SK-N-SH treated with all-trans-retinoic acid at 6 μM for 48 hours (cell line): ENCODE measurements at regions not wholly inside any gene's neighbourhood (a gene's known extent, or its start where the extent isn't known, plus 50 kb on each side); places are given as distances from the start of the nearest gene placed in this dataset.

Source experiments
- ATAC-seq: fragments of 200-7000 bp; cut with Tn5 transposase; 3 replicates; pipeline ENCODE4 v1.9.1; 2020; ENCODE audit warnings: mild to moderate bottlenecking, moderate library complexity
- ARNTL ChIP-seq: fragments of 450-650 bp; formaldehyde crosslinking; IDR thresholded peaks from 2 replicates; pipeline ENCODE4 v1.5.0; 2020; ENCODE audit warnings: low read depth, mild to moderate bottlenecking, moderate library complexity, borderline replicate concordance
- BACH2 ChIP-seq: fragments of 250-450 bp; sonication (Bioruptor Pico); IDR thresholded peaks from 2 replicates; pipeline ENCODE4 v1.9.0; 2021; ENCODE audit warnings: mild to moderate bottlenecking, borderline replicate concordance
- CREB5 ChIP-seq: fragments of 250-450 bp; sonication (Bioruptor Pico); IDR thresholded peaks from 2 replicates; pipeline ENCODE4 v1.5.1; 2020; ENCODE audit warnings: low read depth, mild to moderate bottlenecking, moderate library complexity
- CSDC2 ChIP-seq: fragments of 250-450 bp; sonication (Bioruptor Pico); IDR thresholded peaks from 2 replicates; pipeline ENCODE4 v1.5.0; 2020; ENCODE audit warnings: mild to moderate bottlenecking, moderate library complexity
- CSRNP3 ChIP-seq: fragments of 250-450 bp; sonication (Bioruptor Pico); IDR thresholded peaks from 2 replicates; pipeline ENCODE4 v1.5.1; 2021; ENCODE audit warnings: mild to moderate bottlenecking, moderate library complexity
- ESRRG ChIP-seq: fragments of 250-450 bp; sonication (Bioruptor Pico); IDR thresholded peaks from 2 replicates; pipeline ENCODE4 v1.6.1; 2021; ENCODE audit warnings: mild to moderate bottlenecking
- GLIS3 ChIP-seq: fragments of 250-450 bp; sonication (Bioruptor Pico); IDR thresholded peaks from 2 replicates; pipeline ENCODE4 v1.5.0; 2020; ENCODE audit warnings: mild to moderate bottlenecking, moderate library complexity
- ISL1 ChIP-seq: fragments of 250-450 bp; sonication (Bioruptor Pico); IDR thresholded peaks from 2 replicates; pipeline ENCODE4 v2.1.2; 2022; ENCODE audit warnings: mild to moderate bottlenecking, moderate library complexity
- OSR1 ChIP-seq: fragments of 250-450 bp; sonication (Bioruptor Pico); IDR thresholded peaks from 2 replicates; pipeline ENCODE4 v1.8.0; 2022; ENCODE audit warnings: moderate library complexity, mild to moderate bottlenecking, inconsistent platforms
- PATZ1 ChIP-seq: fragments of 250-450 bp; sonication (Bioruptor Pico); IDR thresholded peaks from 2 replicates; pipeline ENCODE4 v1.8.0; 2020; ENCODE audit warnings: mild to moderate bottlenecking, moderate library complexity, borderline replicate concordance
- PPARA ChIP-seq: fragments of 250-450 bp; sonication (Bioruptor Pico); IDR thresholded peaks from 2 replicates; pipeline ENCODE4 v1.5.0; 2020; ENCODE audit warnings: mild to moderate bottlenecking, borderline replicate concordance
- RARB ChIP-seq: fragments of 250-450 bp; sonication (Bioruptor Pico); IDR thresholded peaks from 2 replicates; pipeline ENCODE4 v1.8.0; 2021; ENCODE audit warnings: mild to moderate bottlenecking, moderate library complexity
- SNAI2 ChIP-seq: fragments of 250-450 bp; sonication (Bioruptor Pico); IDR thresholded peaks from 2 replicates; pipeline ENCODE4 v1.5.0; 2020; ENCODE audit warnings: mild to moderate bottlenecking, moderate library complexity
- TCF4 ChIP-seq: fragments of 250-450 bp; sonication (Bioruptor Pico); IDR thresholded peaks from 2 replicates; pipeline ENCODE4 v1.8.0; 2021; ENCODE audit warnings: mild to moderate bottlenecking, moderate library complexity, borderline replicate concordance
- TOX ChIP-seq: fragments of 250-450 bp; sonication (Bioruptor Pico); IDR thresholded peaks from 2 replicates; pipeline ENCODE4 v1.8.0; 2021; ENCODE audit warnings: mild to moderate bottlenecking, moderate library complexity, borderline replicate concordance
- TSHZ2 ChIP-seq: fragments of 250-450 bp; sonication (Bioruptor Pico); IDR thresholded peaks from 2 replicates; pipeline ENCODE4 v1.5.0; 2020; ENCODE audit warnings: mild to moderate bottlenecking, moderate library complexity
- ZC3H10 ChIP-seq: fragments of 250-450 bp; sonication (Bioruptor Pico); IDR thresholded peaks from 2 replicates; pipeline ENCODE4 v1.5.1; 2021; ENCODE audit warnings: mild to moderate bottlenecking, moderate library complexity
- ZFP30 ChIP-seq: fragments of 450-650 bp; formaldehyde crosslinking; IDR thresholded peaks from 2 replicates; pipeline ENCODE4 v1.5.0; 2022; ENCODE audit warnings: mild to moderate bottlenecking, moderate library complexity
- ZNF565 ChIP-seq: fragments of 450-650 bp; formaldehyde crosslinking; conservative IDR thresholded peaks from 2 replicates; pipeline ENCODE4 v1.5.0; 2020; ENCODE audit warnings: low read depth, mild to moderate bottlenecking, moderate library complexity
- ZNF70 ChIP-seq: fragments of 450-650 bp; formaldehyde crosslinking; IDR thresholded peaks from 2 replicates; pipeline ENCODE4 v1.5.0; 2020; ENCODE audit warnings: mild to moderate bottlenecking, moderate library complexity
- ZNF8 ChIP-seq: fragments of 450-650 bp; formaldehyde crosslinking; IDR thresholded peaks from 2 replicates; pipeline ENCODE4 v1.5.0; 2020; ENCODE audit warnings: mild to moderate bottlenecking, moderate library complexity

- TF ChIP-seq GLIS3 (CRISPR knock-in tag) (no peak), CSRNP3 (CRISPR knock-in tag) (no peak), ISL1 (CRISPR knock-in tag) (no peak)
- no peak for ATAC-seq
These were observed 183.5 kb upstream of the PRICKLE2 start for GRCh38 chr3:64408770-64409169.

GRCh38 chr3:64406271-64406670 lies 181.0 kb upstream of the PRICKLE2 start:
- ATAC-seq: no peak
- no peak for TF ChIP-seq GLIS3 (CRISPR knock-in tag)
- no peak for TF ChIP-seq ZC3H10
- no peak for TF ChIP-seq TSHZ2
- no peak for TF ChIP-seq ZNF8 (CRISPR knock-in tag)
- no peak for TF ChIP-seq ARNTL (CRISPR knock-in tag)
- TF ChIP-seq PATZ1 (CRISPR knock-in tag): no peak
- no peak for TF ChIP-seq OSR1 (CRISPR knock-in tag)
- TF ChIP-seq CREB5: no peak
- no peak for TF ChIP-seq ZNF70
- TF ChIP-seq BACH2 (CRISPR knock-in tag): no peak
- TF ChIP-seq CSDC2 (CRISPR knock-in tag): no peak
- no peak for TF ChIP-seq PPARA (CRISPR knock-in tag)
- TF ChIP-seq ZNF565 (CRISPR knock-in tag): no peak
- no peak for TF ChIP-seq TOX
- TF ChIP-seq ESRRG: no peak
- no peak for TF ChIP-seq ZFP30 (CRISPR knock-in tag)
- no peak for TF ChIP-seq SNAI2 (CRISPR knock-in tag)

GRCh38 chr3:64405211-64405835 lies 180.1 kb upstream of the PRICKLE2 start:
- TF ChIP-seq TOX: no peak
- TF ChIP-seq RARB (CRISPR knock-in tag): no peak
- no peak for TF ChIP-seq PPARA (CRISPR knock-in tag)
- no peak for TF ChIP-seq TSHZ2
- no peak for TF ChIP-seq TCF4
- TF ChIP-seq, all 23 proteins: peak for 0
- ATAC-seq: peak; percentile 50; the same call in 2 of the 3 replicates
